Keratinocyte (primary cell): ENCODE measurements at regions not wholly inside any gene's neighbourhood (a gene's known extent, or its start where the extent isn't known, plus 50 kb on each side); places are given as distances from the start of the nearest gene placed in this dataset.

Experiments used
- EZH2 ChIP-seq: IDR thresholded peaks from one replicate; pipeline ENCODE4 v1.6.1; 2012; ENCODE audit warnings: inconsistent platforms, mild to moderate bottlenecking, low read length, moderate library complexity
- TF ChIP-seq, protein P1 (sequence below), 3 experiments: IDR thresholded peaks in 1 of 3; conservative IDR thresholded peaks in 1 of 3; optimal IDR thresholded peaks in 1 of 3; 2 replicates in 2 of 3; 3 replicates in 1 of 3; pipeline versions ENCODE3 to v1.5.1; 2011; ENCODE audit warnings: low read length in 3 of 3, mild to moderate bottlenecking in 3 of 3, moderate library complexity in 2 of 3, control low read depth in 1 of 3, inconsistent platforms in 1 of 3; ENCODE audit not compliant: insufficient read depth in 2 of 3; ENCODE audit errors: extremely low read depth in 1 of 3

- TF ChIP-seq, protein P1, sequence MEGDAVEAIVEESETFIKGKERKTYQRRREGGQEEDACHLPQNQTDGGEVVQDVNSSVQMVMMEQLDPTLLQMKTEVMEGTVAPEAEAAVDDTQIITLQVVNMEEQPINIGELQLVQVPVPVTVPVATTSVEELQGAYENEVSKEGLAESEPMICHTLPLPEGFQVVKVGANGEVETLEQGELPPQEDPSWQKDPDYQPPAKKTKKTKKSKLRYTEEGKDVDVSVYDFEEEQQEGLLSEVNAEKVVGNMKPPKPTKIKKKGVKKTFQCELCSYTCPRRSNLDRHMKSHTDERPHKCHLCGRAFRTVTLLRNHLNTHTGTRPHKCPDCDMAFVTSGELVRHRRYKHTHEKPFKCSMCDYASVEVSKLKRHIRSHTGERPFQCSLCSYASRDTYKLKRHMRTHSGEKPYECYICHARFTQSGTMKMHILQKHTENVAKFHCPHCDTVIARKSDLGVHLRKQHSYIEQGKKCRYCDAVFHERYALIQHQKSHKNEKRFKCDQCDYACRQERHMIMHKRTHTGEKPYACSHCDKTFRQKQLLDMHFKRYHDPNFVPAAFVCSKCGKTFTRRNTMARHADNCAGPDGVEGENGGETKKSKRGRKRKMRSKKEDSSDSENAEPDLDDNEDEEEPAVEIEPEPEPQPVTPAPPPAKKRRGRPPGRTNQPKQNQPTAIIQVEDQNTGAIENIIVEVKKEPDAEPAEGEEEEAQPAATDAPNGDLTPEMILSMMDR (optimal IDR thresholded peaks at IDR 0.05 in 1 of 3, IDR thresholded peaks at IDR 0.05 in 1 of 3, conservative IDR thresholded peaks at IDR 0.05 in 1 of 3; ENCODE audit: extremely low read depth in 1 of 3, insufficient read depth in 2 of 3, low read length in 3 of 3): no peak
- TF ChIP-seq EZH2: no peak
These were observed 709.1 kb upstream of the ARRDC3 start for GRCh38 chr5:92092239-92092638.
